GM19455 (cell line): ENCODE measurements at regions not wholly inside any gene's neighbourhood (a gene's known extent, or its start where the extent isn't known, plus 50 kb on each side); places are given as distances from the start of the nearest gene placed in this dataset.

Experiments
- ATAC-seq: cut with Tn5 transposase; IDR thresholded peaks from one replicate; pipeline ENCODE4 v1.9.1; 2021; ENCODE audit not compliant: unreplicated experiment

DNA sequence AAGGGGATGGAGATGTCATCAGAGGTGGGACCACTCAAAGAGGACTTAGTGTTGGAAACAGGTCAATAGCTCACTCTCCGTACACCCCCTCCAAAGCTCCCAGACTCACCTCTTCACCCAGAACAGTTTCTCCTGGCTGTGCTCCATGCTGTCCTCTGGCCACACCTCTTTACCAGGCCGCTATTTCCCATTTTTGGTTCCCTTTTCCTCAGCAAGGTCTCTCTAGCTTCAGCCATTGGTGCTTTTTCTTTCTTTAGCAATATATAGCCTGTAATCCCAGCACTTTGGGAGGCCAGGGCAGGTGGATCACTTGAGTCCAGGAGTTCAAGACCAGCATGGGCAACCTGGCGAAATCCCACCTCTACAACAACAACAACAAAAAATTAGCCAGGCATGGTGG lies 123.6 kb upstream of the SMAD3 start:
- no peak for ATAC-seq

DNA sequence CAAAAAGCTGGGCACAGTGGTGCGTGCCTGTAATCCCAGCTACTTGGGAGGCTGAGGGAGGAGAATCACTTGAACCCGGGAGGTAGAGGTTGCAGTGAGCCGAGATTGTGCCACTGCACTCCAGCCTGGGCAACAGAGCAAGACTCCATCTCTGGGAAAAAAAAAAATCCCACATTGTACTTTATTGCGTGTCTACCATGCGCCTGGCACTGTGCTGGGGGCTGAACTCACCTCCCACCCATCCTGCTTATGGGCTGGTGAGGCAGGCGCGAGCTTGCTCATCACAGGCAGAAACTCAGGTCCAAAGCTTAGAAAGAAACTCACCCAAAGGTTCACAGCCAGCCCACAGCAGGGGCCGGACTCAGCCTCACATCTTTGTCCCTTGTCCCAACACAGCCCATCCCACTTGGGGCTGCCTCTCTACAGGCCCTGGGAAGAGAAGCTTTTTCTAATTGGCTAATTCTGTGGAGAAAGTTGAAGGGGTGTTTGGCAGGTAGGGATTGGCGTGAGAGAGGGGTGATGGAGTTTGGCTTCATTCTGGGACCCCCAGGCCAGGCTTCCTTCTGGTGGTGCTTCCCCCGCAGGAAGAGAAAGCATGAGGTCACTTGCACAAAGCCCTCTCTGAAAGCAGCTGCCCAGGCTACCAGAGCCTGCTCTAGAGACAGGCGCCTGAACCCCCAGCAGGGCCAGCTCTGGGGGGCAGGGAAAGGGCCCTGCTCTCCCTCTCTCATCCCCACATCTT lies 122.6 kb upstream of the SMAD3 start:
- ATAC-seq = no peak

DNA sequence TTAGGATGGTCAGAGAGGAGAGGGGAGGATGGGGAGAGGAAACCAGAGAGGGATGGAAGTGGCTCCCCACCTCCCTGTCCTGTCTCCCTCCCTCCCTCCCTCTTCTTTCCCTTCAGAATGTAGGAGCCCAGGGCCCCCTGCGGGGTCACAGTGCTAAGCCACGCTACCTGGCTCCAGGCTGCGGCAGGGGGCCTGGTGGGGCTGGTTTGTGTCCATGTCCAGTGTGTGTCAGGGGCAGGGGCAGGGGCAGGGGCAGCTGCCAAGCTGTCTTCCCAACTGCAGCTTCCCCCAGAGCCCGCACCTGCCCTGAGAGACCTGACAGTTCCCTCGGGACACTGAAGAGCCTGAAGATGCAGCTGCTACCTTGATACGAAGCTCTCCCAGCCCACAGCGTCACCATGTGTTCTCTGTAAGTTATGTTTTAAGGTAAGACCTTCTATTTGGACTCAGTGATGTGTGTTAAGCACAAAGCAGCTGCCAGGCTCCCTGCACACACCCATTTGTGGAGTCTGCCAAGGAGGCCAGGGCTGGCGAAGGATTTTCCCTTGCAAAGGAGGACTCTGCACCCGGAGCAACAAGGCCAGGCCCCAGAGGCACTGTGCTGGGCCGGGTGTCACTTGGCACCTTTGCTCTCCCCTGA lies 121.8 kb upstream of the SMAD3 start:
- no peak for ATAC-seq

DNA sequence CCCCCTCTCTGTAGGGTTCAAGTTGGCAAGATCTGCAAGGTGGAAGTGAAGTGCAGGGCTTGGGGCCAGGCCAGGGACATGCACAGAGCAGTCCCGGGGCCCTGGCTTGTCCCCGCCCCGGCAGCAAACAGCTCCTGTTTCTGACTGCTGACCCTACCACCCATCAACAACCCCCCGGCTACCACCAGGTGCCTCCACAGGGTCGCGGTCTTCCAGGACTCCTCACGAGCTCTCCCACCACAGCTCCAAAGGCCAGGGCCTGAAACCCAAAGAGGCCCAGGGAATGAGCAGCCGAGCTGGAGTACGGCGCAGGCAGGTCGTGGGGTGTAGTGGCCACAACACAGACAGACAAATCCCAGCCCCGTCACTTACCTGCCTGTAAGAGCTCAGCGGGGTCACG lies 121.3 kb upstream of the SMAD3 start:
- no peak for ATAC-seq

DNA sequence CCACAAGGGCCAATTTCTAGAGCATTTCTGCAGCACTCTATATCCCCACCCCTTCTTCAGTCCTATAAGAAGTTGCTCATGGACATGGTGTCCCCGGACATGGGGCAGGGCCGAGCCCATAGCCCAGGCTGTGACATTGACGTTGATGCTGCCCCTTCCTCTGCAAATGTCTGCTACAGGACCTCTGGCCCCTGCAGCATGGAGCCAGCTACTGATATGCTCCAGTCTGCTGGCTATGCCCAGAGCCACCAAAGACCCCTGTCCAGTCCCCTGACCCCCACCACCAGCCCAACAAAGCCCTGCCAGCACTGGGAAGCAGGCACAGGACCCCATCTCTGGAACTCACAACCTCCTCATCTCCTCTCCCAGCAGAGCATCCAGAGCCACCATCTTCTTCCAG lies 120.1 kb upstream of the SMAD3 start:
- no peak for ATAC-seq

DNA sequence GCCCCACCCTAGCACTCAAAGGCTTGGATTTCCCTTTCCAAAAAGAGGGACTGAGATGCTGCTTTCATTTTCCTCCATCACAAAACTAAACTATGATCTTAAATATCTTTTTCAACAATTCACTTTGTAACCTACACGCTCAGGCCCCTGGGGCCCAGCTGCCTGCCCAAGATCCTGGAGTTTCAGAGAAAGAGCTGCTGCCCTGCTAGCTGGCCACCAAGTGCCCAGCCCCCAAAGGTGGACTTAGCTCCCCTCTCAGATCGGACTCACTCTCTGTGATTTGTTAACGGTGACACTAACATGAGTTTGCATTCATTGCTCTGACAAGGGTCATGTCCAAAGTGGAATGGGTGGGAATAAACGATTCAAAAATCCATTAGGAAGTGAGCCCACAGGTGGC lies 119.6 kb upstream of the SMAD3 start:
- ATAC-seq = no peak

DNA sequence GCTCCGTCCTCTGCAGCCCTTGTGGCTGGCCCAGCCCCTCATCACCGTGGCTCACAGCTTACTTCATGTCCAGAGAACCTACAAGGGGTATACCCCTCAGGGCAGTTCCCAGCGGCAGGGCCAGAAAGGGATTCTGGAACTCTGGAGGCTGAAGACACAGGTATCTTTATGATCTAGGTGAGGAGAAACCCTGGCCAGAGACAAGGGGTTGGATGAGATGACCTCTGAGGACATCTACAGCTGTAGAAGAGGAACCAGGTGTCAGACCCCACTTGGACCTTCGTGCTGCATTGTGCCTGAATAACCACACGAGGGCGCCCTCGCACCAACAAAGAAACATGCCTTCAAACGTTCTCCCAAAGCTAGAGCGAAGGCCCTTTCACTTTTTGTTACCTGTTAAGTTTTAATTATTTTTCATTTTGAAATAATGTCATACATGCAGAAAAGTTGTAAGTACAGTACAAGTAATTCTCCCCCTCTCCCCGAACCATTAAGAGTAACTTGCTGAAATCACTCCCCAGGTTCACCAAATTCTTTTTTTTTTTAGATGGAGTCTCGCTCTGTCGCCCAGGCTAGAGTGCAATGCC lies 118.7 kb upstream of the SMAD3 start:
- no peak for ATAC-seq

DNA sequence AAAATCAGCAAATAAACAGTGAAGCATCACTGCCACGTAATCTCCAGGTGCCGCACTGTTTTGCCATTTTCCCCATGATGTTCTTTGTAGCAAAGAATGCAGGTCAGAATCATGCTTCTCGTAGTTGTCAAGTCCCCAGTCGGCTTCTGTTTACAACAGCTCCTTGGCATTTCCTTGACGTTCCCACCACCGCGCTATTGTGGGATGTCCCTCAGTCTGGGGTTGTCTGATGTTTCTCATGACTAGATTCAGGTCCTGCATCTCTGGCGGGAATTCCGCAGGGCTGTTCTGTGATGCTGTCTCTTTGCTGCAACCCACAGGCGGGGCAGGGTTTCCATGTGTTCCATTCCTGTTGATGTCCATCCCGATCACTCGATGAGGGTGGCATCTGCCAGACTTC lies 117.9 kb upstream of the SMAD3 start:
- ATAC-seq = no peak

DNA sequence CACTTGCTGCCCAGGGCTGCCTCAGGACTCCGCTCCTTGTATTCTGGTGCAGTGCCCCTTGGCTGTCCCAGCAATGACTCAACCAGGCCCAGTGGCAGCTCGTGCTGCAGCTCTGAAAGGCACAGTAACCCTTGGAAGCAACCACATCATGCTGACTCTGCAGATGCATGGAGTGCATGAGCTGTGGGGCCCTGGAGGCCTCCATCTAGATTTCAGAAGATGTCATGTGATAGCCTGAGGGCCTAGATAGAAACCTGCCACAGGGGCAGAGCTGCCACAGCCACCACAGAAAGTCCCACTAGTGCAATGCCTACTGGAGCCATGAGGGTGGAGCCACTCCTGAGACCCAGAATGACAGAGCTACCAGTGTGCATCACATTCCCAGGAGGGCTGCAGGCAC lies 117.1 kb upstream of the SMAD3 start:
- no peak for ATAC-seq

DNA sequence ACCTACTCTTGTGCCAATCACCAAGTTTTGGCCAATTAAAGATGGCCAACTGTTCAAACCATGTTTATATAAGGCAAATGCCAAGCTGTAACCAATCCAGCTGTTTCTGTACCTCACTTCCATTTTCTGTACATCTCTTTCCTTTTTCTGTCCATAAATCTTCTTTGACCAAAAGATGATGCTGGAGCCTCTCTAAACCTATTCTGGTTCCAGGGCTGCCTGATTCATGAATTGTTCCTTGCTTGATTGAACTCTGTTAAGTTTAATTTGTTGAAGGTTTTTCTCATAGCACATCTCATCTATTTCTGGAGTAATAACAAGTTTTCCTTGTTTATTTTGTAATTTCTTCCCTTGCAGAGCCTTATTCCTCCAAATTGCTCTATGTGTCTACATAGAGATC lies 115.3 kb upstream of the SMAD3 start:
- ATAC-seq = no peak

DNA sequence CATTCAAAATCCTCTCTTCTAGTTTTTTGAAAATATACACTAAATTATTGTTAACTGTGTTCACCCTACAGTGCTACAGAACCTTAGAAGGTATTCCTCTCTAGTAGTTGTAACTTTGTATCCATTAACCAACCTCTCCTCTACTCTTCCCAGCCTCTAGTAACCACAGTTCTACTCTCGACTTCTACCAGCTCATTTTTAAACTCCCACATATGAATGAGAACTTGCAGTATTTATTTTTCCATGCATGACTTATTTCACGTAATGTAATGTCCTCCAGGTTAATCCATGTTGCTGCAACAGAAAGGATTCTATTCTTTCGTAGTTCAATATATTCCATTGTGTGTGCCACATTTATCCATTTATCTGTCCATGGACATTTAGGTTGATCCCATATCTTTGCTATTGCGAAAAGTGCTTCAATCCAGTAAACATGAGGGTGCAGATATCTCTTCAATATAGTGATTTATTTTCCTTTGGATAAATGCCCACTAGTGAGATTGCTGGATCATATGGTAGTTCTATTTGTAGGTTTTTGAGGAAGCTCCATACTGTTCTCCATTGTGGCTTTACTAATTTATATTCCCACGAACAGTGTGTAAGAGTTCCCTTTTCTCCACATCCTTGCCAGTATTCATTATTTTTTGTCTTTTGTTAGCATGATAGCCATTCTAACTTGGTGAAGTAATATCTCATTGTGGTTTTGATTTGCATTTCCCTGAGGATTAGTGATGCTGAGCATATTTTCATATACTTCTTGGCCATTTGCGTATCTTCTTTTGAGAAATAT lies 113.7 kb upstream of the SMAD3 start:
- no peak for ATAC-seq

DNA sequence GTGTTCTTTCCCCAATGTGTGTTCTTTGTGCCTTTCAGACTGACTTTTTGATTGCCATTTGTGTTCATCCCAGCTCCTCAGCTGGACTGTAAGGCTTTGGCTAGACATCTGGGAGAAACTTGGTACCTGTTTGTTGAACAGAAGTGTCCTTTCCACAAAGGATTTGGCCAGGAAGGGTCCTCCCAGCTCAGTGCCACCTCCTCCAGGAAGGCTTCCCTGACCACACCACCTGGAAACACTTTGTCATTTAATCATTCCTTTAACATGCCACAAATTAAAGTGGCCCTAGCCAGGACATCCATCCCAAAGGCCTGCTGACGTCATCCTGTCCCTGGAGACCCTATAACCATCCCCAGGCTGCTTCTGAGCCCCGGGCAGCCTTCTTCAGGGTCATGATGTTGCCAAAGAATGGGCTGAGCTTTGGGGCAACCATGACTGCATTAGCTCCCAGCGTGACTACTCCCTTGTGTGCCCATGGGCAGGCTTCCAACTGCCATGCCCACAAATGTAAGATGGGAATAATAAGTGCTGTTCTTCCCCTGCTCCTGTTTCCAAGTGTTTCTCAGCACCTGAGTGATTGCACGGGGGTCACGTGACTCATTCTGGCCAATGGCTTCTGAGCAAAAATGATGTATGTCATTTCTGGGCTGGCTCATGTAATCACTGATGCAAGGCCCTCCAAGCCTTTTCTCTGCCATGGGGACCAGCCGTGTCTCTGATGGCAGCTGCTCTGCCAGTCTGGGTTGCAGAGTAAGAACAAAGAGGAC lies 112.5 kb upstream of the SMAD3 start:
- ATAC-seq = no peak

DNA sequence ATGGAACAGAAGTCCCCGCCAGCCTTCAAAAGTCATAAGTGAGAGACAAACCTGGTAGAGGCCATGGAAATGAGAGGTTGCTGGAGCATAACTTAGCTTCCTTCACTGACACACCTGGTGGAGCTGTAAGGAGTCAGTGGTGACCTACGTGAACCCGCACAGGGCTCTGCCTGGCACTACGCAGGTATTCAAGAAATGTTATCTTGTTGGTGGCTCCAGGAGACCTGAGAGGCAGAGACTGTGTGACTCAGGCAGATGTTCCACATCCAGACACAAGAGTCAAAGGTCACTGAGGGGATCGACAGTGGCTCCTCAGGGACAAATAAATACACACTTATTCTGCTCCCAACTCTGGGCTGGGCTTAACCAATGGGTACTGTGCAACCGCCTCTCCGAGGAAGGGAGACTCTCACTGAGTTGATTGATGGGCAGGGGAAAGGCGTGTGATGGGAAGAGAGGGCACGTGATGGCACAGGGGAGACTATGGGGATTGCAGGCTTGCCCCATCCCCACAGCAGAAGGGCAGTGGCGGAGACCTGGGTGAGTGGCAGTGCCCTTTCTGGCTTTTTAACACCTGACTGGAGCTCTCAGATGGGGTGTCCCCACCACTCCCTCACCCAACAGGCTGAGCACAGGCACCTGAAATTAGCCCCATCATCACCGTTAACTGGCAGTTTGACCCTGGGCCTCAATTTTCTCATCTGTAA lies 111.7 kb upstream of the SMAD3 start:
- no peak for ATAC-seq

DNA sequence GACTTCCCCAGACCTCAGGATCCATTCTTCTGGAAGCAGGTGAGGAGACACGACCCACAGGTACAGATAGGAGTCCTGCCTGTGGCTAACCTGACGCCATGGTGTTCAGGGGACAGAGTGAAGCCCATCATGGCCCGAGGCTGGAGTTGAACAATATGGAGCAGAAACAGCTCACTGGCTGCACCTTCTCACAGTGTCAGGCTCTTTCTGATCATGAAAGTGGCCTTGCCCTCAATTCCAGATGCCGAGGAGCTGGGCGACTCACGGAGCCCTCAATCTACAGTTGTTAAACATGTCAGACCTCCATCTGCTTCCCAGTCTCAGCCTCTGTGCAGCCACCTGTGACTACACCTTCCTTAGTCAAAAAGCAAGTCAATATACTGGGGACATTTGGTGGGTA lies 110.8 kb upstream of the SMAD3 start:
- ATAC-seq = no peak

DNA sequence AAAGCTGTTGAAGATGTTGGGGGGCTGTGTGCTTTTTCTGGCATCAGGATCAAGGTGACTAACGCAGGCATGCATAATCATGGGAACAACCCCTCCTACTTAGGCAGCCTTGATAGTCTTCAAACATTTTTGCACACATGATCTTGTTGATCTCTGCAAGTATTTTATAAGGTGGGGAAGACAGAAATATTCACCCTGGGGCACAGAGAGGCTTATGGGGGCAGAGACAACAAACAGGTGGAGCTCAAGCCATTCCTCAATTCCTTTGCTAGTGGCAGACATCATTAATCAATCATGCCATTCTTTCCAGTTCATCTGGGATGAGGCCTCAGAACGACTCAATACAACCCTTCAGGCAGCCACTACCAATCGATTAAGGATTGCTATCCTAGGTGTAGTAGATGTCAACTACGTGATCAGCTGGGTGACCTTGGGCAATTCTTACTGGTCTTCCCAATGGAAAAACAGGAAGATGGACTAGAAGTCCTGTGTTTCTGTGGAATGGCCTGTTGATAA lies 110.3 kb upstream of the SMAD3 start:
- no peak for ATAC-seq

DNA sequence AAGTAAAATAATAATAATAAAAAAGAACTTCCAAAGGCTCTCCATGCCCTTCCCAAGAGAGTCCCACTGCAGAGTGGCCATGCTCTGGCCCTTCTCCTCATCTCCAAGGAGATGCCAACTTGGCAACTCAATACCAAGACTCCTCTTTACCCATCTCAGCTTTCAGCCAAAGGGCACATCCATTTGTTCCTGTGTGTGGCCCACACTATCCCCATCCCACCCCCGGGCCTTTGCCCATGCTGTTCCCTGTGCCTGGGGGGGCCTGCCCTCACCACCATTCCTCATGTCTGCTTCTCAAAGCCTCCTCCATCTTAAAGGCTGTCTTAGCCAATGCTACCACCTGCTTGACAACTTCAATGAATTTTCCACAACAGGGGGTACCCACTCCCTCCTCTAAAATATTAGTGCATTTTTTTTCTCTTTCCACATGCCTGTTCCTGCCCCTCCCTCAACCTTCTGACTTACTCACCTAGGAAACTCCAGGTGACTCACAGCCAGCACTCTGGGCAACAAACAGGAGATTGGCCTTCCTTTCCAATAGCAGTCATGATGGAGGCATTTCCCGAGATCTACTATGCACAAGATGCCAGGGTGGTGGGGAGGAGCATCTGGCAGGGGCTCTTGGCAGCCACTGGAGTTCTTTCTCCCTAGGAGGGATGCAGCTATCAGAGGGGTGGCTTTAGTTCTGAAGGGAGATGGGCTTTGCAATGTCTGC lies 109.4 kb upstream of the SMAD3 start:
- no peak for ATAC-seq

DNA sequence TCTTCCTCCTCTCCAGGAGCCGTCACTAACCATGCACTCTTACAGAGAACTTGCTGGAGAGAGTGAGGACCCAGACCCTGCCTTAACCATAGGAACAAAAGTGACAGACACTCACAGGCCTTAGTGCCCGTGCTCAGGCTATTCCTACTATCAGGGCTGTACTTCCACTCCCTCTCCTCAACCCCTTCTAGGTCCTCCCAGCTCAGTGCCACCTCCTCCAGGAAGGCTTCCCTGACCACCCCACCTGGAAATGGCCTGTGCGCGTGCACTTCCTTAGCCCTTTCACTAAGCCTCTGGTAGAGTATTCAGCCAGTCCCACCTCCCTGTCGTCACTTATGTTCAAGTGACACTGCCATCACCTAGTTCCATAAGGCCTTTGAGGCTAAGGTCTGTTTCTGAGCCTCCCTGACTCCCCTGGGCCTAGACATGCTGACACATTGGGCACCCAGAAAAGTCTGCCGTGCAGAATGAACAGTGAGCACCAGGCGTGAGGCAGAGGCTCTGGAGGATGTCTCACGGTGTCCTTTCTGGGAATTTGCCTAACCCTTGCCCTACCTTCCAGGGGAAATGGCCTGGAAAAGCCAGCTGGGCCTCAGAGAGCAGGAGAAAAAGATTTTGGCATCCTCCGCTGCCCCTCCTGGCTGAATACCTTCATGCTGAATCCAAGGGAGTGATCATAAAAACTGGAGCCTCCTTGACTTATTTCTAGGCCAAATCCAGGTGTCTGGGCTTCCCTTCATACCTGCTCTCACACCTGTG lies 108.6 kb upstream of the SMAD3 start:
- no peak for ATAC-seq

DNA sequence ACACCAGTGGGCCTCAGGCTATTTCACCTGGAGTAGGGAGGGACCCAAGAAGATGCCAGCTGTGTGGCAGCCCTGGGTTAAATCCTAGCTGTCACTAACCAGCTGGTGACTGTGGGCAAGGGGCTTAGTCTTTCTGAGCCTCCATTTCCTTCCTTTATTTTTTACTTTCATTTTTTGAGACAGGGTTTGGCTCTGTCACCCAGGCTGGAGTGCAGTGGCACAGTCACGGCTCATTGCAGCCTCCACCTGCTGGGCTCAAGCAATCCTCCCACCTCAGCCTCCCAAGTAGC lies 108.0 kb upstream of the SMAD3 start:
- no peak for ATAC-seq

DNA sequence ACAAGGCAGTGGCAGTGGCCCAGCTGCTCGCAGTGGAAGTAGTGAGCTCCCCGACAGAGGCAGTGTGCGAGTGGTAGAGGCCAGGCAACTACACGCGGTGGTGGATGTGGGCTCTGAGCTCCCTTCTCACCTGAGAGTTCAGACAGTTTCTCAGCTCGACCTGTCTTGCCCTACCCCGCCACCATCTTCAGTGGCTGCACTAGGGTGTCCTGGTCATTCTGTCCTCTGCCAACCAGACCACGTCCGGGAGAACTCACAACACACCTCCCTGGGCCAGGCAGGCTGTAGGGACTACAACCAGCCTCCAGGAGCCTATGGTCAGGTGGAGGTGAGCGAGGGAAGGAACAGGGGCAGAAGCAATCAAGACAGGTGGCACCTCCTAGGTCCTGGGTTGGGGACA lies 106.3 kb upstream of the SMAD3 start:
- ATAC-seq = no peak
